Right lobe of liver (tissue), 4 donors: ENCODE measurements at regions not wholly inside any gene's neighbourhood (a gene's known extent, or its start where the extent isn't known, plus 50 kb on each side); places are given as distances from the start of the nearest gene placed in this dataset.

ENCODE experiments used
- CTCF ChIP-seq, 4 donors: fragments of 200-600 bp in 3 of 4; fragments of 450-650 bp in 1 of 4; IDR thresholded peaks; one replicate each; pipeline versions ENCODE4 v1.5.1 to v1.8.0; 2016 to 2022; ENCODE audit warnings: antibody characterized with exemption in 4 of 4, mild to moderate bottlenecking in 2 of 4
- POLR2A ChIP-seq: fragments of 450-650 bp; IDR thresholded peaks from one replicate; pipeline ENCODE4 v1.6.1; 2017; ENCODE audit warnings: antibody characterized with exemption, mild to moderate bottlenecking
- donor health status: DM: no; HTN: no; CAD: no.
- donor health status: DM: no; HTN: no; CAD: no.
- donor health status: DM: no; HTN: yes; CAD: no.

GRCh38 chr2:59896499-59897245 is 656.8 kb downstream of the BCL11A start:
- TF ChIP-seq CTCF (IDR thresholded peaks at IDR 0.05) (no peak), POLR2A (no peak)
